Tibial nerve (tissue), 4 donors: ENCODE measurements at regions not wholly inside any gene's neighbourhood (a gene's known extent, or its start where the extent isn't known, plus 50 kb on each side); places are given as distances from the start of the nearest gene placed in this dataset.

ENCODE experiments used
- EP300 ChIP-seq, 2 donors: sonication (generic); formaldehyde crosslinking; IDR thresholded peaks; one replicate each; pipeline ENCODE4 v1.6.1; 2017; ENCODE audit warnings: antibody characterized with exemption in 2 of 2, mild to moderate bottlenecking in 1 of 2
- POLR2A ChIP-seq, 2 donors: fragments of 450-650 bp; IDR thresholded peaks; one replicate each; pipeline ENCODE4 v1.6.1; 2017; ENCODE audit warnings: antibody characterized with exemption in 2 of 2, mild to moderate bottlenecking in 2 of 2, moderate library complexity in 2 of 2
- TF ChIP-seq, protein P1 (sequence below), 5 experiments: fragments of 200-600 bp in 3 of 5; fragments of 450-650 bp in 2 of 5; sonication (generic) in 3 of 5; IDR thresholded peaks; one replicate each; pipeline ENCODE4 v1.5.1; 2016 to 2019; ENCODE audit warnings: antibody characterized with exemption in 5 of 5, mild to moderate bottlenecking in 3 of 5, moderate library complexity in 2 of 5

DNA sequence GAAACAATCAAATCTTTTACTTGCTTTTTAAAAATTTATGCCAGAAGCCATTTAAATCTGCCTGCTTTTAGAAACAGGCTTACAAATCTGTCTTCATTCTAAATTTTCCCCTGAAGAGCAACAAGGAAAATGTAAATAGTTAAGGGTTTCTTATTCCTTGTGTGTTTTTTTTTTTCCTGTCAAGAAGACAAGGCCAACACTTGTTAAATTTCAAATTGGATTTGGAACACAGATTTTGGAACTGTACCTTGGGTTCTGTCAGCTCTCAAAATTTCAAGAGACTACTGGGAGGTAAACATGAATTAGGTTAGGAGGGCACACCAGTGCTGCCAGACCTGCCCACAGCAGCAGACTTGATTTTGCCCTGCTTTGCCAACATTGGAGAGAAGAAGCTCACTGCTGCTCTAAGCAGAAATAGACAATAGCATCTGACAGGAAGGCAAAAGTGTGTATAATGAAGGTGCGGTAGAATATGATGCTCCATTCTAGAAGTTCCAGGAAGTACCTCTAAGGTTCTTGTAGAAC is 121.7 kb downstream of the NHLRC3 start:
- TF ChIP-seq, protein P1, sequence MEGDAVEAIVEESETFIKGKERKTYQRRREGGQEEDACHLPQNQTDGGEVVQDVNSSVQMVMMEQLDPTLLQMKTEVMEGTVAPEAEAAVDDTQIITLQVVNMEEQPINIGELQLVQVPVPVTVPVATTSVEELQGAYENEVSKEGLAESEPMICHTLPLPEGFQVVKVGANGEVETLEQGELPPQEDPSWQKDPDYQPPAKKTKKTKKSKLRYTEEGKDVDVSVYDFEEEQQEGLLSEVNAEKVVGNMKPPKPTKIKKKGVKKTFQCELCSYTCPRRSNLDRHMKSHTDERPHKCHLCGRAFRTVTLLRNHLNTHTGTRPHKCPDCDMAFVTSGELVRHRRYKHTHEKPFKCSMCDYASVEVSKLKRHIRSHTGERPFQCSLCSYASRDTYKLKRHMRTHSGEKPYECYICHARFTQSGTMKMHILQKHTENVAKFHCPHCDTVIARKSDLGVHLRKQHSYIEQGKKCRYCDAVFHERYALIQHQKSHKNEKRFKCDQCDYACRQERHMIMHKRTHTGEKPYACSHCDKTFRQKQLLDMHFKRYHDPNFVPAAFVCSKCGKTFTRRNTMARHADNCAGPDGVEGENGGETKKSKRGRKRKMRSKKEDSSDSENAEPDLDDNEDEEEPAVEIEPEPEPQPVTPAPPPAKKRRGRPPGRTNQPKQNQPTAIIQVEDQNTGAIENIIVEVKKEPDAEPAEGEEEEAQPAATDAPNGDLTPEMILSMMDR (IDR thresholded peaks at IDR 0.05) = no peak
- TF ChIP-seq POLR2A (IDR thresholded peaks at IDR 0.05) (no peak), EP300 (IDR thresholded peaks at IDR 0.05) (no peak)
